HEK293 (cell line): ENCODE measurements at regions not wholly inside any gene's neighbourhood (a gene's known extent, or its start where the extent isn't known, plus 50 kb on each side); places are given as distances from the start of the nearest gene placed in this dataset.

ENCODE experiments used
- ATF2 ChIP-seq: fragments of 450-650 bp; formaldehyde crosslinking; IDR thresholded peaks from 2 replicates; pipeline ENCODE4 v1.5.1; 2016; ENCODE audit warnings: missing biosample characterization, missing genetic modification characterization, low read depth
- BCL11A ChIP-seq: fragments of 450-650 bp; formaldehyde crosslinking; IDR thresholded peaks from 2 replicates; pipeline ENCODE4 v1.5.1; 2016; ENCODE audit warnings: low read depth, missing biosample characterization, missing genetic modification characterization
- CTCF ChIP-seq: fragments of 450-650 bp; formaldehyde crosslinking; IDR thresholded peaks from 2 replicates; pipeline ENCODE4 v1.5.1; 2016; ENCODE audit warnings: missing biosample characterization, missing genetic modification characterization
- ELK4 ChIP-seq: IDR thresholded peaks from 2 replicates; pipeline ENCODE4 v1.6.1; 2011; ENCODE audit warnings: mild to moderate bottlenecking, low read depth, low read length, borderline replicate concordance
- REST ChIP-seq: fragments of 450-650 bp; formaldehyde crosslinking; IDR thresholded peaks from 2 replicates; pipeline ENCODE4 v1.5.1; 2016; ENCODE audit warnings: missing biosample characterization, missing genetic modification characterization
- ZBTB21 ChIP-seq: fragments of 450-650 bp; formaldehyde crosslinking; IDR thresholded peaks from 2 replicates; pipeline ENCODE4 v1.5.1; 2017; ENCODE audit warnings: missing biosample characterization, missing genetic modification characterization
- ZBTB49 ChIP-seq: fragments of 450-650 bp; formaldehyde crosslinking; IDR thresholded peaks from 2 replicates; pipeline ENCODE4 v1.5.1; 2016; ENCODE audit warnings: missing biosample characterization, missing genetic modification characterization, low read depth
- ZNF274 ChIP-seq, 2 experiments: fragments of 200-500 bp in 1 of 2; fragments of 450-650 bp in 1 of 2; sonication (Bioruptor generic) in 1 of 2; formaldehyde crosslinking in 1 of 2; IDR thresholded peaks; 2 replicates each; pipeline versions ENCODE4 v1.5.1 to v1.6.1; 2014 to 2016; ENCODE audit warnings: borderline replicate concordance in 1 of 2, inconsistent platforms in 1 of 2, low read length in 1 of 2, missing biosample characterization in 1 of 2, missing genetic modification characterization in 1 of 2
- ZNF768 ChIP-seq: fragments of 450-650 bp; formaldehyde crosslinking; IDR thresholded peaks from 2 replicates; pipeline ENCODE4 v1.5.1; 2018; ENCODE audit warnings: missing biosample characterization, mild to moderate bottlenecking, missing genetic modification characterization

- TF ChIP-seq CTCF (tag by site-specific recombination) (no peak), REST (tag by site-specific recombination) (no peak), ZBTB49 (tag by site-specific recombination) (no peak), BCL11A (tag by site-specific recombination) (no peak), ZNF768 (tag by site-specific recombination) (no peak), ZBTB21 (tag by site-specific recombination) (no peak), ZNF274 (IDR thresholded peaks at IDR 0.05; ENCODE audit: low read length) (no peak), ZNF274 (tag by site-specific recombination; IDR thresholded peaks at IDR 0.05; ENCODE audit: borderline replicate concordance) (no peak), ATF2 (tag by site-specific recombination) (no peak), ELK4 (no peak)
Measured at GRCh38 chr2:167769020-167769419, 478.4 kb downstream of the STK39 start.
